ENCODE measurements at regions not wholly inside any gene's neighbourhood (a gene's known extent, or its start where the extent isn't known, plus 50 kb on each side); places are given as distances from the start of the nearest gene placed in this dataset.

- no peak overlapping the region for H4K5ac ChIP-seq (ENCODE audit: insufficient read length, low read depth, low read length)
- H3K79me2 ChIP-seq (ENCODE audit: insufficient read depth, low read length), result no peaks in the 10 kb centered on the region
- no peak overlapping the region for H3K56ac ChIP-seq (ENCODE audit: insufficient read length, low read depth, low read length)
- no peak overlapping the region for H2BK15ac ChIP-seq (ENCODE audit: low read depth, low read length)
- no peak overlapping the region for H2BK20ac ChIP-seq (ENCODE audit: low read depth, low read length, poor library complexity, severe bottlenecking)
- no peaks in the 10 kb centered on the region for H3K9me3 ChIP-seq (ENCODE audit: control insufficient read depth, low read depth, low read length)
- Mint-ChIP-seq H3K36me3 (ENCODE audit: insufficient read depth in 1 of 3, low read depth in 3 of 3) (peaks cover 7 to 10% (median 8%) of the 10 kb centered on the region in 3 experiments; a peak in 4 of 7 replicates), H3K27me3 (ENCODE audit: low read depth) (peaks cover 16% of the 10 kb centered on the region), H3K4me3 (no peak overlapping the region), H3K27ac (no peak overlapping the region), H3K4me1 (no peaks in the 10 kb centered on the region), H3K9me3 (peaks cover 15 to 72% of the 10 kb centered on the region in 2 experiments)
- no peak overlapping the region for H3K4ac ChIP-seq (ENCODE audit: low read depth, low read length)
- DNase-seq, result no peak
- no peaks in the 10 kb centered on the region for H3K4me1 ChIP-seq (ENCODE audit: insufficient read depth, low read length)
- H3K27me3 ChIP-seq (ENCODE audit: insufficient read depth, low read length), result no peaks in the 10 kb centered on the region
- H3T11ph ChIP-seq (ENCODE audit: low read length), result no peak overlapping the region
- no CpG with 5 or more reads among the region's 4 CpGs for WGBS (ENCODE audit: extremely low coverage, insufficient read length, low lambda C conversion rate)
- H3K14ac ChIP-seq (ENCODE audit: insufficient read depth, low read length), result no peak overlapping the region
- no peak overlapping the region for H2BK12ac ChIP-seq (ENCODE audit: insufficient read length, low read depth, low read length)
- H3K9ac ChIP-seq (ENCODE audit: extremely low read depth, insufficient read length, low read length), result no peak overlapping the region
- no peak for TF ChIP-seq CTCF (conservative IDR thresholded peaks at IDR 0.05)
- no peak overlapping the region for H4K91ac ChIP-seq (ENCODE audit: insufficient read length, low read depth, low read length)
- H3K23ac ChIP-seq (ENCODE audit: insufficient read length, low read depth, low read length), result no peak overlapping the region
- H2AK5ac ChIP-seq (ENCODE audit: insufficient read length, low read length), result no peak overlapping the region
- H3K18ac ChIP-seq (ENCODE audit: insufficient read length, low read depth, low read length), result no peak overlapping the region
- no peak overlapping the region for H3K27ac ChIP-seq (ENCODE audit: insufficient read length, low read depth, low read length)
- no peak overlapping the region for H3K4me2 ChIP-seq (ENCODE audit: insufficient read depth, insufficient read length, low read length)
- no peaks in the 10 kb centered on the region for H3K23me2 ChIP-seq (ENCODE audit: insufficient read length, low read depth, low read length, poor library complexity, severe bottlenecking)
- no peaks in the 10 kb centered on the region for H3K79me1 ChIP-seq (ENCODE audit: insufficient read depth, low read depth, low read length, poor library complexity, severe bottlenecking)
- no peaks in the 10 kb centered on the region for H4K20me1 ChIP-seq (ENCODE audit: control insufficient read depth, insufficient read depth, insufficient read length)
- H2AFZ ChIP-seq (ENCODE audit: low read length), result no peak overlapping the region
- no peak overlapping the region for H2BK5ac ChIP-seq (ENCODE audit: insufficient read length, low read length)
- H4K8ac ChIP-seq (replicated peaks; ENCODE audit: insufficient read length, low read depth, low read length), result no peak overlapping the region
- no peak overlapping the region for H2BK120ac ChIP-seq (ENCODE audit: low read depth, low read length, poor library complexity, severe bottlenecking)
Observed at GRCh38 chr6:159433550-159433949, 259.5 kb downstream of the SOD2 start.

Data from H9 (cell line).